ENCODE measurements at regions not wholly inside any gene's neighbourhood (a gene's known extent, or its start where the extent isn't known, plus 50 kb on each side); places are given as distances from the start of the nearest gene placed in this dataset.

DNA sequence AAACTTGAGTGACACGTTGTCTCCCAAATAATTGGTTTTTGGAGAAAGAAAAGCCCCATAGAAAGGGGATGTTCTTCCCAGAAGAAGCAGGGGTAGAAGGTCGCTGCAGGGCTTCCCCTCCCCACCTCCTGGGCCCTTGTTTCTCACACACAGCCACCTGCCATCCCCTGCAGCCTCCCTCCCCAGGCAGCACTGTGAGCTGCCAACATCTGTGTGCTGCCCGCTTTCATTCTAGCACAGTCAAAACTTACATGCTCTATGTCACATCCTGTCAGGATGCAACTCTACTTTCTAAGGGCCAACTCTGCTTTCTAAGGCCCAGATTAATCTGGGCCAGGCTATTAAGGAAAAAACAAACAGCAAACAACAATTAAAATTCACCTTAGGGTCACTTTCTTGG is 309.4 kb upstream of the ZC3H12C start:
- no peak overlapping the region for H3K4me3 ChIP-seq (ENCODE audit: low read length)
- peak; percentile 22 for DNase-seq (ENCODE audit: low read depth, low spot score)

DNA sequence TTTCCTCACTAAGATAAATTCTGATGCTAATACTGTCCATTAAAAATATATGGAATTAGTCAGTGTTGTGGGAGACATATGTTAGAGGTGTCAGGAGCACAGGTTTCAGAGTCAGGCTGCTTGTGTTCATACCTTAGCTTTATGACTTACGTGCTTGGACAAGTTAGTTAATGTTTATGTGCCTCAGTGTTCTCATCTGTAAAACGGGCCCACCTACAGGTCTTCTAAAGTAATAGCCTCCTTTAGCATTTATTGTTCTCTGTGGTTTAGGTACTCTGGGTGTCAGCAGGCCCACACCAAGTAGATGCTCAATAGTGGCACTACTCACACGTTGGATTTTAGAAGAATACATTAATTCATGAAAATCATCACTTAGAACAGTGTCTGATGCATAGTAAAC is 308.7 kb upstream of the ZC3H12C start:
- DNase-seq (ENCODE audit: low read depth, low spot score) = no peak
- H3K4me3 ChIP-seq (ENCODE audit: low read length) = no peak overlapping the region

DNA sequence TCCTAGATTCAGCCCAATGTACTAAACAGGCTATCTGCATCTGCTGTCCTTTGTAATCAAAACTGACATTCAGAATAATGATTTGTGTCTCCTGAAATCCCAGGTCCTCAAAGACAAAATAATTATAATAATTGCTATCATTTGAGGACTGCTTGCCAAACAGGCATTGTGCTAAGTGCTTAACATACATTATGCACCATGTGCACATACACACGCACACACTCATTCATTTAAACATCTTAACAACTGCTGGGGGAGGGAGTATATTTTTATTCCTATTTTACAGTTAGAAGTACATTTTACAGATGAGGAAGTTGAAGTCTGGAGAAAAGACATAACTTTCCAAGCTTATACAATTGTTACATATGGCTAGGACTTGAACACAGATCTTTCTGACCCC is 308.0 kb upstream of the ZC3H12C start:
- no peak overlapping the region for H3K4me3 ChIP-seq (ENCODE audit: low read length)
- no peak for DNase-seq (ENCODE audit: low read depth, low spot score)

DNA sequence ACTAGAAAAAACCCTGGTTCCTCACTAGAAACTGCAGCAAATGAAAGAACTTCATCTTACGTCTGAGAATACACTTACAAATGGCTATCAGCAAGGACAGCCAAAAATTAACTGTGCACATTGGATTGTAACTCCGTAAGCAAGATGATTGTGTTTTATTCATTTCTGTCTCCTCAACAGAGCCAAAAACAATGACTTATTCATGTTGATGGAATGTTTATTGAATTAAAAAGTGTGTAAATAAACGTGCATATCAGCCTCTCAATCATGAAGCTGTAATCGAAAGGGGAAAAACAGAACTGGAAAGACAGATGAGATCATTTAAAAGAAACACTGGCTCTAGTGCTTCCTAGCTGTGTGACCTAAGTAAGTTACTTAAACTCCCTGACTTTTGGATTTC is 307.5 kb upstream of the ZC3H12C start:
- no peak for DNase-seq (ENCODE audit: low read depth, low spot score)
- H3K4me3 ChIP-seq (ENCODE audit: low read length) = no peak overlapping the region

DNA sequence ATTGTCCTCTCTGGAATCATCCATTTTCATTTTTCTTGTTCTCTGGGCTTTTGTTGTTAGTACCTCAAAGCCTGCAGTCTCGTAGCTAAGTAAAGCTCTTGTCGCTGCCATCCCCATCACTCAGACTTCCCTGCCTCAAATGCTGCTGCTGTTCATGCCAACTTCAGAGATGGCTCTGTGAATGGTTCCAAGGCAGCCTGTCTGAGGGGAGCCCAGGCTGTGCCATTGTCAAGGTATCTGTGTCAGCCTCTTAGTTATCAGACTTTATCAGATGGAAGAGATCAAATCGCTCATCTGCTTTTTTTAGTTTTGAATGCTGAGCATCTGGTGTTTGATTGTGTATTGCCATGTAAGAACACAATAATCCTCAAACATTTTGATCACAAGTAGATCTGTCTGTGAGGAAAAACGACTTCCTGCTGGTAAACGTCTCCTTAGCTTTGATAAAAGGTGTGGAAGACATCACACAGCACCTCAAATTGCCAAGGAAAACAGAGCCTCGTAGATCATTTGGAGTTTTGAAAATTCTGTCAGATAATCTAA is 304.2 kb upstream of the ZC3H12C start:
- no peak overlapping the region for H3K4me3 ChIP-seq (ENCODE audit: low read length)
- DNase-seq (ENCODE audit: low read depth, low spot score) = no peak

DNA sequence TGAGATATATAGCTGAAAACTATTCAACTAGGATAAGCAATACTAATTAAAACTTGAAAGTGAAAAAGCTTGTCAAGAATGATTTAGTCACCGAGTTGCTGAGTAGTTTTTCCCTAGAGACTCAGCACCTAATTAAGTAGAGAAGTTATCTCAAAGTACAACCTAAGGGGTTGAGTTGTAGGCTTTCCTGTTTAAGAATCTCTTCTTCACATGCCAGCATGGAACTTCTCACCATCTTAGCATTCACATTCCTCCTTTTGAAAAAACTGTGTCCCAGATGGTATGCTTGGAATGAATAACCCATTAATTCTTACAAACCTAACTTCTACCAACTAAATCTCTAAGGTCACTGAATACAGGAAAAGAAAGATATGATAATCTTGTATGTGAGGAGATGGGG is 303.3 kb upstream of the ZC3H12C start:
- no peak overlapping the region for H3K4me3 ChIP-seq (ENCODE audit: low read length)
- no peak for DNase-seq (ENCODE audit: low read depth, low spot score)

DNA sequence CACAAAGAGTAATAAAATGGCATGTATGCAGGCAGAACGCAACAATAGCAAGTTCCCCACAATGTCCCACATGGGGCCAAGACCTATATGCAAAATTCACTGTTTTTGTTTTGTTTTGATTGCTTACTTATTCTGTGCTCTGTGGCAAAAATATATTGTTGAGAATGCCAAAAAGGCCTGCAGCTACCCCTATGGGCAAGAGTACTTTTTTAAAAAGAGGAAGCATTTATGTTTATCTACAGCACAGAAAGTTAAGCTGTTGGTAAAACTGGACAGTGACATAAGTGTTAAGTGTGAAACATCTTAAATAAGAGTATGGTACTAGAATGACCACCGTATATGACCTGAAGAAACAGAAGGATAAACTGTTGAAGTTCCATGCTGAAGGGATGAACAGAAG is 301.9 kb upstream of the ZC3H12C start:
- DNase-seq (ENCODE audit: low read depth, low spot score) = no peak
- H3K4me3 ChIP-seq (ENCODE audit: low read length) = no peak overlapping the region

DNA sequence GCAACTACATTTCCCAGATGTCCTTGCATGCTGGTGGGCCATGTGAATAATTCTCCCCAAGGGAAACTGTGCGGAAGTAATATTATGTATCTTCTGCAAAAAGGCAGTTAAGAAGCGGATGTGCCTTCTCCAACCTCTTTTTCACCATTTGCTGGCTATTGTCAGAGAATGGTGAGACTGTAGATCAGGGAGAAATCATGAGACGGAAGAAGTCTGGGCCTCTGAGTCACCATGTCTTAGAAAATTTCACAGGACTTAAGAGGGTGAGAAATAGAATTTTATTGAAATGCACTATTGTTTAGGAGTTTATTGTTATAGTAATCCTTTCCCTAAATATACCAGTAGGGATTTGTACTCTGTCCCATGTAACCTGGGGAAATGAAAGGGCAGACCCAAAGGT is 298.7 kb upstream of the ZC3H12C start:
- DNase-seq (ENCODE audit: low read depth, low spot score) = no peak
- H3K4me3 ChIP-seq (ENCODE audit: low read length) = no peak overlapping the region

DNA sequence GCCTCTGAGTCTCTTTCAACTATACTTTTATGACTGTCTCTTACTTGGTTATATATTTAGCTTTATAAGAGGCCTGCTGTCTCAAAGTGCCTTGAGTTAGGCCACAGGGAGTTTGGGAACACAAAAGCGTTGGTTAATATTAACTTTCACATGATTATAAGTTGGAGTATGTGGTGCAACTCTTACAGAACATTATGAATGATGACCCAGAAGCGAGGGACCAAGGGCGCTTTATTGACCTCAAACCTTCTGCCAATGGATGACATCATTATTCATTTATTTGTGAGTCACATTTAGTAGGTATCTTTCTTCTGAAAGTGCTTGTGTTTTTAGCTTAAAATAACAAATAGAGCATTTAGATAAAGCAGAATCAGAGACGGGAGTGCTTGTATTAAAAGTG is 298.0 kb upstream of the ZC3H12C start:
- no peak overlapping the region for H3K4me3 ChIP-seq (ENCODE audit: low read length)
- no peak for DNase-seq (ENCODE audit: low read depth, low spot score)

DNA sequence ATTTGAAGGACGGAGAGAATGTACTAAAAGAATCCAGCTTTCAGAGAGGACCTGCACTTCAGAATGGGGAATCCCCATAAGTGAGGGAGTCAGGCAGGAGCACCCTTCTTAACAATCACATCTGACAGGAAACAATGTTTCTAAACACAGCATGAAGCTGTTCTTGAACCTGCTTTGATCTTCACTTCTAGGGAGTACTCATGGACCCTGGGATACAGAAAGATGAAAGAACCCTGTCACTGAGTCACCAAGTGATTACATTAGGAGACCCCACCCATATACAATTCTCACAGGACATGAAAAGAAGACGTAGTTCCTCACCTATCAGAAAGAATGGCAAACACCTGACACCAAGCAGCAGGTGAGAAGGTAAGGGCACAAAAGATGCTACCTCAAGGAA is 296.9 kb upstream of the ZC3H12C start:
- DNase-seq (ENCODE audit: low read depth, low spot score) = no peak

DNA sequence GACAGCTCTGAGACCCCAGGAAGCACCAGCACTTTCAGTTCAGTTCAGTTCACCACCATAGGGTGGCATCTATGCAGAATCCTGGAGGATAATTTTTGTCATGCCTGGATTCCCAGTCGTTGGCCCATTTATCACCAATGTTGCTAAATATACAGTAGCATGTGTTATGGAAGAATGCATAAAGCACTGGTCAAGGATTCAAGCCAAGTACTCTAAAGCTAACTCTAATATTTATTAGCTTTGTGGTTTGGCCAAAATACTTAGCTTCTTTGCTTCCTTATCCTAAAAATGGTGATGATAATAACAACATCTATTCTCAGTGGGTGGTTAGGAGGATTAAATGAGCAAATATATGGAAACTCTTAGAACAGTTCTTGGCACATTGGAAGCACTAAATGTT is 294.7 kb upstream of the ZC3H12C start:
- no peak for DNase-seq (ENCODE audit: low read depth, low spot score)
- no peak overlapping the region for H3K4me3 ChIP-seq (ENCODE audit: low read length)

More for the DNA sequence above, 296.9 kb upstream of the ZC3H12C start:
- no peak overlapping the region for H3K4me3 ChIP-seq (ENCODE audit: low read length)

DNA sequence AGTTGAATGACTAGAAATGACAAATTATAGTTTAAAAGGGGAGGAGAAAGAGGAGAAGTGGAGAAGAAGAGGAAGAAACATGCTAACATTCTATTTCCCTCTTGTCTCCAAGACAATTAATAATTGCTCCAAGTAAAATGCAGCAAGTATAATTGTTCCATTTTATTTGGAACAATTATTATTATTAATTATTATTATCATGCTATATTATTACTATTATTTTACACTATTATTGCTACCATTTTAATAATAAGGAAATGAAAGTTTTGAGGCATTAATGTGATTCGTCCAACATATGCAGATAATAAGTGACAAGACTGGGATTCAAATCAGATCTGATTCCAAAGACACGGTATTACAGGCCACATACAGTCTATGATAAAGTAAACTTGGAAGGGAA is 293.6 kb upstream of the ZC3H12C start:
- DNase-seq (ENCODE audit: low read depth, low spot score) = no peak
- H3K4me3 ChIP-seq (ENCODE audit: low read length) = no peak overlapping the region

DNA sequence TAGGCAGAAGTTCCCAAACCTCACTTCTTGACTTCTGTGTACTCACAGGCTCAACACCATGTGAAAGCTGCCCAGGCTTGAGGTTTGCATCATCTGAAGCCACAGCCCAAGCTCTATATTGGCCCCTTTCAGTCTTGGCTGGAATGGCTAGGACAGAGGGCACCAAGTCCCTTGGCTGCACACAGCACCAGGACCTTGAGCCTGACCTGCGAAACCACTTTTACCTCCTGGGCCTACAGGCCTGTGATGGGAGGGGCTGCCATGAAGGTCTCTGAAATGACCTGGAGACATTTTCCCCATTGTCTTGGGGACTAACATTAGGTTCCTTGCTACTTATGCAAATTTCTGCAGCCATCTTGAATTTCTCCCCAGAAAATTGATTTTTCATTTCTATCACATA is 288.3 kb upstream of the ZC3H12C start:
- no peak overlapping the region for H3K4me3 ChIP-seq (ENCODE audit: low read length)
- DNase-seq (ENCODE audit: low read depth, low spot score) = no peak

DNA sequence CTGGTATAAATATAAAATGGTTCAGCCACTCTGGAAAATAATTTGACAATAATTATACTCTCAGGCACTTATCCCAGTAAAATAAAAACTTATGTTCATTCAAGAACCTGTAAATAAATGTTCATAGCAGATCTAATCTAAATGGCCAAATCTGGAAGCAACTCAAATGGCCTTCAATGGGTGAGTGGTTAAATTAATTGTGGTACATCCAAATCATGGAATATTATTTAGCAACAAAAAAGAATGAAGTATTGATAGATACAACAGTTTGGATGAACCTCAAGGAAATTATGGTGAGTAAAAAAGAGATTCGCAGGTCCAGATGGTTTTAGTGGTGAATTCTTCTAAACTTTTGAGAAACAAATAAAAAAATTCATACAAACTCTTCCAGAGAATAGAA is 287.0 kb upstream of the ZC3H12C start:
- no peak for DNase-seq (ENCODE audit: low read depth, low spot score)

DNA sequence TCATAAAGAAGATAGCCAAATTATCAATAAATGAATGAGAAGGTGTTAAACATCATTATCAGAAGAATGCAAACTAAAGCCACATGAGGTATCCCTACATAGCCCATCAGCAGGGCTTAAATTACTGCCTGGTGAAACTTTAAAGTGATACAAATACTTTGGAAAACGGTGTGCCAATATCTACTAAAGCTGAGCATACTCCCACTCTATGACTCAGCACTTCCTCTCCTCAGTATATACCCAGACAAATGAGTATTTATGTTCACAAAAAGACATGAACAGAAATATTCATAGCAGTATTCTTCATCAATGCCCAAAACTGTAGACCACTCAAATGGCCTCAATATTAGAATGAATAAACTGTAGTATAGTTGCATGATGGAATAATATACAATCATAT is 284.6 kb upstream of the ZC3H12C start:
- DNase-seq (ENCODE audit: low read depth, low spot score) = no peak
- H3K4me3 ChIP-seq (ENCODE audit: low read length) = no peak overlapping the region

More for the DNA sequence above, 287.0 kb upstream of the ZC3H12C start:
- H3K4me3 ChIP-seq (ENCODE audit: low read length) = no peak overlapping the region

DNA sequence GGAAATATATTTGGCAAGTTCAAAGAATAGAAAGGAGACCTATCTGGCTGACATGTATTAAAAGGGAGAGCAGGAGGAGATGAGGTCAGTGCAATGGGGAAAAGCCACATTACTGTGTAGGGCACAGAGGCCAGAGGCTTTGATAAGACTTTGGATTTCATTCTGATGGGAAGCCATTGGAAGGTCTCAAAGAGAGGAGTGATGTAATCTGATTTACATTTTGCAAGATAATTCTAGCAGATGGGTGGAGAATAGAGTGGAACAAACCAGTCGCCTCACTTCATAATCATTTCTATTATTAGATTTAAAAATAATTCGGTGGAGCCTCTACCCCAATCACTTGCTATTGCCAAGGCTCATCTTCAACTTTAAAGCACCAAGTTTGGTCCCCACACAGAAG is 278.4 kb upstream of the ZC3H12C start:
- H3K4me3 ChIP-seq (ENCODE audit: low read length) = no peak overlapping the region

DNA sequence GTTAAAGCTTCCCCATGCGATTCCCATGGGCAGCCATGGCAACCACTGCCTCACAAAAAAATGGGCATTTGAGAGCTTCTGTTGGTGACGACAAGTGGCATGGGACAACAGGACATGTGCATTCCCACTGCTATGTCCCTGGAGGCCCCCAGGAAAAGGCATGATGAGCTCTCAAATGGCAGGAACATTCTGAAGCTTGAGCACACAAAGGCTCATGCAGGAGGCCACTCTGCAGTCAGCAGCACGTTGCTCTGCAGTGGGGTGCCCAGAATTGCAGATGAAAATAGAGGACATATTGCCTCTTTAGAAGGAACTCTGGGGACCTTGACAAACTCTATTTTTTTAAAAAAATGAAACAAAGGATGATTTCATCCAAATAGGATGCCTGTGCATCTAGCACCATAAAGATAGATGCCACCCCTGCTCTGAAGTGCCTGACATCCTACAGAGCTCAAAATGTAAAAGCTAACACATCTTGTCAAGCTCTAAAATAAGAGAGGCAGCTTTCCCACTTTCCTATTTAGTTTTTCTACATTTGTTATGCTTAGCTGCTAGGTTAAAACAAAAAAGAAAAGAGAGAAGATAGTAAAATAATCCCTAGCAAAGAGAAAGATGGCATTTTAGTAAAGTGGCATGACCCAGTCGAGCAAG is 277.6 kb upstream of the ZC3H12C start:
- no peak overlapping the region for H3K4me3 ChIP-seq (ENCODE audit: low read length)
- DNase-seq (ENCODE audit: low read depth, low spot score) = no peak

More for the DNA sequence above, 278.4 kb upstream of the ZC3H12C start:
- no peak for DNase-seq (ENCODE audit: low read depth, low spot score)

DNA sequence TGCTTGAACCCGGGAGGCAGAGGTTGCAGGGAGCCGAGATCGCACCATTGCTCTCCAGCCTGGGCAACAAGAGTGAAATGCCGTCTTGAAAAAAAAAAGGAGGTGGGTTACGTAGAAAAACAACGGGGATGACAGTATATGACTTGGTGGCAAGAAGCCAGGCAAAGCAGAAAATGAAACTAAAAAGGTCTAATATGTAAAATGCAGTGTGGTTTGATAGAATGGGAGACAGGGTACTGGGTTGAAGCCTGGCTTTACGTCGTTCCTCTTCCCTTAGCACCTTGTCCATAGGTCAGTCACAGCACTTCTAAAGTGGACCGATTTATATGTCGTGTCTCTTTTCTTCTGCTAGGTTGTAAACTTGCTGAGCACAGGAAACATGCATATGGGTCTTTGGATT is 274.9 kb upstream of the ZC3H12C start:
- DNase-seq (ENCODE audit: low read depth, low spot score) = no peak
- H3K4me3 ChIP-seq (ENCODE audit: low read length) = no peak overlapping the region

DNA sequence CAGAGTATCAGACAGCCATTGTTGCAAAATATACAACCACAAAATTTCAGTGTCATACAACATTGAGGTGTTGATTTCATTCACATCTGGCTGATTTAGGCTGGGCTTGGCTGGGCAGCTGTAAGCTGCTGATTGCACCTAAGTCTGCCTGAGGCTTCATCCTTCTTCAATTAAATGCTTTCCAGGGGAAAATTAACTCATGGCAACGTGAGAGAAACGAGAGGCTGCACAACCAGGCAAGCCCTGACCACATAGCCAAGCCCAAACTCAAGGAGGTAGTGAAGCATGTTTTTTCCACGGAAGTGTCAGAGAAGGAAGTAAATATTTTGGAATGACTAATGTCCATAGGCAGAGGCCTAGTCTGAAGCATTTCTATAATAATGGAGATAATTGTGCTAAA is 273.8 kb upstream of the ZC3H12C start:
- H3K4me3 ChIP-seq (ENCODE audit: low read length) = no peak overlapping the region
- no peak for DNase-seq (ENCODE audit: low read depth, low spot score)

DNA sequence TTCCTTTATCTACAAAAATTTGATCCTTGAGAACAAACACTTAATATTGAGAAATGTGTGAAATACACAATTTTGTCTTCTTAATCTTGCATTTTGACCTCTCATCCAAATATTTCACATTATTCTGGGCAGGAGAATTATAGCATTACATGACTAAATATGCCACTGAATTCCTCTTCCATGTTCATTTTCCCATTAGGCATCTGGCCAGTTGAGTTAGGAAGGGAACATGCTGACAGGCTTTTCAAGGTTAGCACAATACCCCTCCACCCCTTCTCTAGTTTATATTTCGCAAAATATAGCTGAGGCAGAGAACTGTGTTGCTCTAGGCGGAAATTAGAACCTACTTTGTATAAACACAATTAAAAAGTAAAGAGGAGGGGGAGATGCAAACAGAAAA is 271.7 kb upstream of the ZC3H12C start:
- no peak for DNase-seq (ENCODE audit: low read depth, low spot score)
- H3K4me3 ChIP-seq (ENCODE audit: low read length) = no peak overlapping the region

DNA sequence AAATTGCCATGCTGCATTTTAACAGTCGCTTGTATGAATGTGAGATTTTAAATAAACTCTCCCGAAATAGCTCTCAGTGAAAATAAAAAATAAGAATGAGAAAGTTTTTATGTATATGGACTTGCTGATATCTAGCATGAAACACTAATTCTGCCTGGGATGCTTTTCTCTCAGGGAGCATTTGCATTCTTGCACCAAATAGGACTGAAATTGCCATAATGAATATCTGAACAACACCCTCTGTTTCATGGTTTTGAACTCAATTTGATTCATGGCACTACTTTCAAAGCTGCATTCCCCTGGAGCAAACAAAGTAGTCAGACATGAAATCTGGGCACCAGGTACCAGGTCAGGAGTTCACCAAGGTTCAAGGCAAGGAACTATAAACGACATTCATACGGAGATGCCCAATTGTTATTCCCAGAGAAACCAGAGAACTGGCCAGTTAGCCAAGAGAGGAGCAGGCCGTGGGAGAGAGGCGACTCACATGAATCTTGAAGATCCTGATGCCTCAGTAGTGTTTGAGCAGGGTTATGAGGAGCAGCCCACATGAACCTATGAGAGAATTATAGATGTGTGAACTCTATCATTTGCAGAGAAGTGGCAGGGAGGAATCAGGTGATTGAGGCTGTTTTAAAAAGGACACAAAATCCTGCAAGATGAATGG is 270.6 kb upstream of the ZC3H12C start:
- DNase-seq (ENCODE audit: low read depth, low spot score) = no peak
- H3K4me3 ChIP-seq (ENCODE audit: low read length) = no peak overlapping the region

Measured in Jurkat, Clone E6-1 (cell line).